Transverse colon (tissue), 4 donors: ENCODE measurements at regions not wholly inside any gene's neighbourhood (a gene's known extent, or its start where the extent isn't known, plus 50 kb on each side); places are given as distances from the start of the nearest gene placed in this dataset.

Experiments
- DNase-seq: peaks from one replicate; pipeline ENCODE4 v3.0.0-alpha.2; 2019
- H3K27ac ChIP-seq, 4 donors: fragments of 200-600 bp; sonication (generic); 2 replicates each; pipeline ENCODE4 v1.5.1; 2016 to 2018; ENCODE audit warnings: inconsistent platforms in 4 of 4
- H3K27me3 ChIP-seq: fragments of 200-600 bp; sonication (generic); 2 replicates; pipeline ENCODE4 v1.5.1; 2017; ENCODE audit warnings: inconsistent platforms
- H3K36me3 ChIP-seq, 4 donors: fragments of 200-600 bp; sonication (generic); 2 replicates each; pipeline ENCODE4 v1.5.1; 2017 to 2019; ENCODE audit warnings: inconsistent platforms in 4 of 4
- H3K4me1 ChIP-seq, 4 donors: fragments of 200-600 bp; sonication (generic); 2 replicates each; pipeline ENCODE4 v1.5.1; 2017 to 2020; ENCODE audit warnings: inconsistent platforms in 4 of 4
- H3K4me3 ChIP-seq, 4 donors: fragments of 200-600 bp; sonication (generic); 1 replicate in 1 of 4; 2 replicates in 3 of 4; pipeline versions ENCODE4 v1.5.1 to v1.6.1; 2017 to 2019; ENCODE audit warnings: inconsistent platforms in 4 of 4
- H3K9me3 ChIP-seq, 2 donors: fragments of 200-600 bp; sonication (generic); 2 replicates each; pipeline ENCODE4 v1.5.1; 2017 to 2019; ENCODE audit warnings: inconsistent platforms in 2 of 2
- CTCF ChIP-seq, 5 experiments: fragments of 200-600 bp in 3 of 5; fragments of 450-650 bp in 2 of 5; sonication (generic) in 3 of 5; IDR thresholded peaks; 1 replicate in 2 of 5; 2 replicates in 3 of 5; pipeline ENCODE4 v1.5.1; 2016 to 2017; ENCODE audit warnings: antibody characterized with exemption in 5 of 5, inconsistent platforms in 3 of 5, mild to moderate bottlenecking in 2 of 5, moderate library complexity in 1 of 5
- EP300 ChIP-seq: sonication (generic); formaldehyde crosslinking; IDR thresholded peaks from one replicate; pipeline ENCODE4 v1.6.1; 2017; ENCODE audit warnings: antibody characterized with exemption, low read depth
- POLR2A ChIP-seq: fragments of 450-650 bp; IDR thresholded peaks from one replicate; pipeline ENCODE4 v1.6.1; 2016; ENCODE audit warnings: antibody characterized with exemption, mild to moderate bottlenecking, moderate library complexity
- POLR2AphosphoS5 ChIP-seq, 3 donors: sonication (generic); formaldehyde crosslinking; IDR thresholded peaks; one replicate each; pipeline ENCODE4 v1.6.1; 2016; ENCODE audit warnings: antibody characterized with exemption in 3 of 3
- WGBS, 2 donors: methylation state at CpG; one replicate each; pipeline ENCODE4 v1.1.5; 2018; ENCODE audit warnings: low coverage in 1 of 2; 5-methylcytosine and 5-hydroxymethylcytosine counted together
- in situ Hi-C, 4 donors: fragments of 200-750 bp; cut with MboI; loops; one replicate each; pipeline versions ENCODE4 v1.15.0 to v1.15.1; 2017; ENCODE audit warnings: low sequenced_read_pairs in 3 of 4, low pct_ligation_motif_present in 1 of 4, low pct_unique_long_range_greater_than_20kb in 1 of 4
- intact Hi-C: fragments of 100-400 bp; cut with DNase I; formaldehyde crosslinking; loops from one replicate; pipeline ENCODE4 v1.15.1; 2023; ENCODE audit warnings: low total_unique reads

GRCh38 chr6:40315060-40315459, 272.1 kb downstream of the LRFN2 start:
- no peaks in the 10 kb centered on the region for H3K36me3 ChIP-seq
- peaks cover 1% of the 10 kb centered on the region for H3K27me3 ChIP-seq
- TF ChIP-seq CTCF (IDR thresholded peaks at IDR 0.05) (no peak), POLR2AphosphoS5 (IDR thresholded peaks at IDR 0.05) (no peak), EP300 (no peak), POLR2A (no peak)
- no peaks in the 10 kb centered on the region for H3K9me3 ChIP-seq
- no peak for DNase-seq
- no peak overlapping the region for H3K27ac ChIP-seq
- intact Hi-C loops = no loop called here
- no peak overlapping the region for H3K4me3 ChIP-seq
- no peaks in the 10 kb centered on the region for H3K4me1 ChIP-seq
- whole genome bisulfite sequencing, 2 donors = 94% methylated on average over 5 of the region's 5 CpGs; no CpG with 5 or more reads in 1 of the 2 donors
- in situ Hi-C loops = loop anchor here (10.0 to 25.0 kb wide), 4 partner anchors 330 to 953 kb away; no protein-coding TSS in a partner anchor

- H3K27ac ChIP-seq = no peak overlapping the region
- intact Hi-C loops = no loop called here
- H3K27me3 ChIP-seq = peaks cover 8% of the 10 kb centered on the region
- in situ Hi-C loops = loop anchor here (5.0 to 25.0 kb wide), 5 partner anchors 329 to 951 kb away; no protein-coding TSS in a partner anchor
- peaks cover 0 to under 1% (median 0%) of the 10 kb centered on the region in 4 donors for H3K4me1 ChIP-seq
- no peak for DNase-seq
- no peak overlapping the region for H3K4me3 ChIP-seq
- TF ChIP-seq POLR2AphosphoS5 (IDR thresholded peaks at IDR 0.05) (no peak), EP300 (no peak), POLR2A (no peak), CTCF (IDR thresholded peaks at IDR 0.05) (no peak)
- no peaks in the 10 kb centered on the region for H3K36me3 ChIP-seq
- H3K9me3 ChIP-seq = no peaks in the 10 kb centered on the region
These were observed 273.6 kb downstream of the LRFN2 start for GRCh38 chr6:40313582-40313981.

GRCh38 chr6:40312213-40313015, 274.8 kb downstream of the LRFN2 start:
- Histone ChIP-seq H3K36me3 (no peaks in the 10 kb centered on the region), H3K4me1 (peaks cover 0 to 4% (median 0%) of the 10 kb centered on the region in 4 donors), H3K27me3 (peaks cover 17% of the 10 kb centered on the region), H3K9me3 (no peaks in the 10 kb centered on the region), H3K4me3 (no peak overlapping the region), H3K27ac (no peak overlapping the region)
- WGBS, 2 donors = 79 to 100% methylated on average over 2 to 5 of the region's 5 CpGs
- in situ Hi-C loops = loop anchor here (5.0 to 25.0 kb wide), 5 partner anchors 328 to 950 kb away; no protein-coding TSS in a partner anchor
- intact Hi-C loops = no loop called here
- no peak for TF ChIP-seq POLR2AphosphoS5 (IDR thresholded peaks at IDR 0.05)
- no peak for DNase-seq

GRCh38 chr6:40308533-40309306, 278.4 kb downstream of the LRFN2 start:
- no peaks in the 10 kb centered on the region for H3K9me3 ChIP-seq
- WGBS, 2 donors = 3 to 7% methylated on average over 3 to 10 of the region's 12 CpGs
- peak; percentile 64 for DNase-seq
- no peak overlapping the region for H3K4me3 ChIP-seq
- H3K4me1 ChIP-seq = peaks cover 0 to 4% (median 0%) of the 10 kb centered on the region in 4 donors
- TF ChIP-seq POLR2A (no peak), CTCF (IDR thresholded peaks at IDR 0.05) (peak; percentile 90 to 95 (median 92))
- in situ Hi-C loops (loop anchor here (25.0 kb wide), 3 partner anchors 421 to 946 kb away; no protein-coding TSS in a partner anchor), intact Hi-C loops (loop anchor here (5.0 kb wide), 1 partner anchor 326 kb away; no protein-coding TSS in a partner anchor)
- peaks cover 17% of the 10 kb centered on the region for H3K27me3 ChIP-seq
- no peak overlapping the region for H3K27ac ChIP-seq
- H3K36me3 ChIP-seq = no peaks in the 10 kb centered on the region
